RWPE1 (cell line): ENCODE measurements at regions not wholly inside any gene's neighbourhood (a gene's known extent, or its start where the extent isn't known, plus 50 kb on each side); places are given as distances from the start of the nearest gene placed in this dataset.

ENCODE experiments used
- CTCF ChIA-PET: fragments of 350-600 bp; sonication (Branson Sonifier 250); formaldehyde crosslinking; extraction: SDS; loops from one replicate; lab custom pipeline; 2021; lab: Yijun Ruan, JAX
- POLR2A ChIA-PET: fragments of 400-600 bp; formaldehyde crosslinking; extraction: SDS; loops from one replicate; lab custom pipeline; 2020; ENCODE audit warnings: antibody characterized with exemption; ENCODE audit not compliant: low non-redundant PET; lab: Yijun Ruan, JAX
- DNase-seq: peaks from one replicate; pipeline ENCODE4 v3.0.0; 2012; ENCODE audit warnings: low spot score
- H3K27ac ChIP-seq: fragments of 450-650 bp; 2 replicates; pipeline ENCODE4 v1.5.1; 2017
- TF ChIP-seq, protein P1 (sequence below): fragments of 450-650 bp; conservative IDR thresholded peaks from 2 replicates; pipeline ENCODE4 v1.5.1; 2017; ENCODE audit warnings: low read depth, mild to moderate bottlenecking

DNA sequence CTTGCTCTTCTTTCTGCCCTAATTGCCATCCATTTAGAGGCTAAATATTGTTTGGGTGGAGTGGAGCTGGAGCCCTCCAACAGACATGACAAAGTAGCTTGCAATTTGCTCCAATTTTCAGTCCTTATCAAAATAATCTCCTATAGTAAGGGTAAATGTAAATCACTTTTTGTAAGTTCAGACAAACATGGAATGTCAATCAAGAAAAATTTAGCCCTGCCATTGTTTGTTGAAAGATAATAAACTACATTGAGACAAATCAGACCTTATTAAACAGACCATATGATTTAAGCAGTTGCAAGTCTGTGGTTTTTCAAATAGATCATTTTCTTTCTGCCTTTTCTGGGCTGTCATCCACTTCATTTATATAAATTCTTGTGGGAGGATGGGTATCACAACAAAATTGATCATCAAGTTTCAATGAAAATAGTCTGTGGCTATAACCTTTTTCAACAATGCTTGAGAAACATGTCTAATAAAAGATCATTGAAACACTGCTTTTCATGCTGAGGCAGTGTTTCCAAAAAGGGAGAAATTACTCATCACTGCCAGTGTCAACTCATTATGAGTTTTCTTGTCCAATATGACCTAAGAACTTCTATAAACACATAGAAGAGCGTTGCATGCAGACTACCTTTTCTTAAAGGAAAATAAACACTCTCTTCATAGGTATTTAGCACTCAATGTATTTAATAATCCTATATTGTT, 1152.0 kb upstream of the B3GALT2 start:
- no peak for DNase-seq
- CTCF ChIA-PET: interaction anchor here (0.7 kb wide), 2 partner anchors 117 to 295 kb away, joined by 3 read pairs; no protein-coding TSS in a partner anchor
- TF ChIP-seq, protein P1, sequence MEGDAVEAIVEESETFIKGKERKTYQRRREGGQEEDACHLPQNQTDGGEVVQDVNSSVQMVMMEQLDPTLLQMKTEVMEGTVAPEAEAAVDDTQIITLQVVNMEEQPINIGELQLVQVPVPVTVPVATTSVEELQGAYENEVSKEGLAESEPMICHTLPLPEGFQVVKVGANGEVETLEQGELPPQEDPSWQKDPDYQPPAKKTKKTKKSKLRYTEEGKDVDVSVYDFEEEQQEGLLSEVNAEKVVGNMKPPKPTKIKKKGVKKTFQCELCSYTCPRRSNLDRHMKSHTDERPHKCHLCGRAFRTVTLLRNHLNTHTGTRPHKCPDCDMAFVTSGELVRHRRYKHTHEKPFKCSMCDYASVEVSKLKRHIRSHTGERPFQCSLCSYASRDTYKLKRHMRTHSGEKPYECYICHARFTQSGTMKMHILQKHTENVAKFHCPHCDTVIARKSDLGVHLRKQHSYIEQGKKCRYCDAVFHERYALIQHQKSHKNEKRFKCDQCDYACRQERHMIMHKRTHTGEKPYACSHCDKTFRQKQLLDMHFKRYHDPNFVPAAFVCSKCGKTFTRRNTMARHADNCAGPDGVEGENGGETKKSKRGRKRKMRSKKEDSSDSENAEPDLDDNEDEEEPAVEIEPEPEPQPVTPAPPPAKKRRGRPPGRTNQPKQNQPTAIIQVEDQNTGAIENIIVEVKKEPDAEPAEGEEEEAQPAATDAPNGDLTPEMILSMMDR: no peak
- no peak overlapping the region for H3K27ac ChIP-seq
- POLR2A ChIA-PET: no interaction called here

DNA sequence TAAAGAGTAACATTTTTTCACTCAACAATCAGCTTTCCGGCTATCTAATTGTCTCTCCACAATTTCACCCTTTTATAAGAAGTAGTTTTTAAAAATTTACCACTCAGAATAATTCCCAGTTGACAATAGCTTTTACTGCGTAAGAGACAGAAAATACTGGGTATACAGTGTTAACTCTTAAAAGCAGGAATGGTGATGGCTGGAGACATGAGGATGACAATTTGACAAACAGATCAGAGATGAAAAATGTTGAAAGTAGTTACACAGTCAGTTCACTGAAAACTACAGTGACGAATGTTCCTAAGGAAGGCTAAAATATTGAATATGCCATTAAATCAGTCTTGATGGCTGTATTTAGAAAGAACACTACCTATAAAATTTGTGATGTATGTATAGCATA, 1146.8 kb upstream of the B3GALT2 start:
- no peak overlapping the region for H3K27ac ChIP-seq
- ChIA-PET POLR2A (no interaction called here), CTCF (interaction anchor here (0.6 kb wide), 1 partner anchor 1415 kb away, joined by 3 read pairs; no protein-coding TSS in a partner anchor)
- DNase-seq: no peak
- TF ChIP-seq, protein P1: no peak

DNA sequence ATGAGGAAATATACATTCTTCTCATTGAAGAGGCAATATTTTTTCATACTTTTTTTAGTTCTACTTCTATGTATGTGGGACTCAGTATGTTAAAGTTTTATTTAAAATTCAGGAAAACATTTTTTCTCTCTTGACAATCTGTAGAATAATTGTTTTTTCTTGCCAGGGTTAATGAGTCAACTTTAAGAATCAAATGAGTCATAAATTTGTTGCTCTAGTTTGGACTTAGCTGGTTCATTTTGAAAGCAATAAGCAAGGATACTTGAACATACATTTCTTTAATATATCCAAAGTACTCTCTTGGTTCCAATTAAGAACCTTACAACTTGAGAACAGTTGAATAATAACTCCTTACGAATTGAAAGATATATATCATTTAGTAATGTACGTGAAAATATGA, 1145.3 kb upstream of the B3GALT2 start:
- POLR2A ChIA-PET: no interaction called here
- no peak for DNase-seq
- no peak overlapping the region for H3K27ac ChIP-seq
- CTCF ChIA-PET: interaction anchor here (0.8 kb wide), 1 partner anchor 15 kb away, joined by 3 read pairs; no protein-coding TSS in a partner anchor
- TF ChIP-seq, protein P1: no peak

DNA sequence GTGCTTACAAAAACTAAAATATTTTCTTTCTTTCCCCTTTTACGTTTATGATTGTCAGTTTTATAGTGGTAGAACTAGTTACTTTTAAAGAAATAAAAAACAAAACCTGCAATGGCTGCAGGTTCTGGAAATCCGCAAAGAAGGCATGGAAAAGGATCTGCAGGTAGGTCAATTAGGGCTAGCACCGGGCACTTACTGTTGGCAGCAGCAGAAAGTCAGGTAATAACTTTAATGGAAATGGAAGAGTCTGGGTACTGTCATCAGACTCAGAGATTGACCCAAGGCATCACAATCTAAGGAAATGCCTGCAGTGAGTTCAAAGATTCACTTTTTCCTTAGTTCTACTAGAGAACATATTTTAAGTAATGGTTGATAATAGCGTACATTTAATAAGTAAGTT, 1136.3 kb upstream of the B3GALT2 start:
- DNase-seq: no peak
- ChIA-PET CTCF (interaction anchor here (0.6 kb wide), 1 partner anchor 327 kb away, joined by 4 read pairs; no protein-coding TSS in a partner anchor), POLR2A (no interaction called here)
- TF ChIP-seq, protein P1: no peak
- H3K27ac ChIP-seq: no peak overlapping the region

DNA sequence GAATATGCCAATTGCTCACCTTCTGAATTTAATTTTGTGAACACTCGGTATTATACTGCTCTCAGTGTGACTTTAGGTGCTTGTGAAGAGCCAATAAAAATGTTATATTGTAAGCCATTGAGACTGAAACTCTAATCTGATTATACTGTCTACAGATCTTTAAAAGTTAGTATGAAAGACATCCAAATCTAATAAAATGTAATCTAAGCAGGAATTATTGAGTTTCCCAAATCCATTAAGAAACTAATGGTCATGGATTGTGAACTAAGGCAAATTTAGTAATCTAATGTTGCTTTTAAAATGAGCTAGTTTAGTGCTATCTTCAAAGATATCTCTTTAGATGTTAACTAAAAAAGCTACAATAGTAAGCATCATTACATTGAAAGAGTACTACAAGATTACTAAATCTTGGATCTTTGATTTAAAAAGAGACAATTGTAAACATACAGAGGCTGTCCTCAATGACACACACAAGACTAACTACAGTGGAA, 1132.4 kb upstream of the B3GALT2 start:
- no peak for DNase-seq
- POLR2A ChIA-PET: no interaction called here
- H3K27ac ChIP-seq: no peak overlapping the region
- TF ChIP-seq, protein P1: no peak
- CTCF ChIA-PET: interaction anchor here (0.5 kb wide), 1 partner anchor 1096 kb away, joined by 3 read pairs; no protein-coding TSS in a partner anchor

DNA sequence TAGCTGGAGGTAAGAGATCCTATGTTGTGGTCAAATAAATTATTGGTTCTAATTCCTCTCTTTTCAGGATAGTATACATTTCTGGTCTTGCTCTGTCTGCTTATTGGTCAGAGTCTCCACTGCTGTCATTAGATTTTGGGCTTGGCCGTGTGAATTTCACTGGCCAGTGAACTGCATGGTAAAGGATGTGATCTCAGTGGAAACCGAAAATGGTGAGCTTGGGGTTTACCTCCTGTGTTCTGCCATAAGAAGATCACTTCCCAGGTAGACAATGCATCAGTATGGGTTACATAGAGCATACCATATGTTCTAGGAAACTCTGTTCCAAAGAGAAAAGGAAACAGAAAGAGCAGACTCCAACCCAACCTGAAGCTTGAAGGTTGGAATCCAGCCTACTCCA, 1123.3 kb upstream of the B3GALT2 start:
- POLR2A ChIA-PET: no interaction called here

More for the DNA sequence above, 1123.3 kb upstream of the B3GALT2 start:
- no peak for DNase-seq
- no peak overlapping the region for H3K27ac ChIP-seq
- CTCF ChIA-PET: interaction anchor here (0.6 kb wide), 1 partner anchor 396 kb away, joined by 3 read pairs; no protein-coding TSS in a partner anchor
- TF ChIP-seq, protein P1: no peak
